ENCODE measurements at regions not wholly inside any gene's neighbourhood (a gene's known extent, or its start where the extent isn't known, plus 50 kb on each side); places are given as distances from the start of the nearest gene placed in this dataset.
A peak's percentile ranks its signal among the peaks of the same experiment; 100 is the strongest.

- H2BK12ac ChIP-seq (ENCODE audit: insufficient read length, low read depth, low read length), result no peak overlapping the region
- peak overlapping the region; percentile 30 for H4K5ac ChIP-seq (ENCODE audit: insufficient read length, low read depth, low read length)
- H2BK5ac ChIP-seq (ENCODE audit: insufficient read length, low read length), result no peak overlapping the region
- H4K8ac ChIP-seq (replicated peaks; ENCODE audit: insufficient read length, low read depth, low read length), result no peak overlapping the region
- H3K18ac ChIP-seq (ENCODE audit: insufficient read length, low read depth, low read length), result no peak overlapping the region
- Mint-ChIP-seq H3K27ac (no peak overlapping the region), H3K4me3 (no peak overlapping the region), H3K9me3 (0 out of 5 replicates have a peak, but pooled peaks cover 0 to 4% of the 10 kb centered on the region in 2 experiments), H3K36me3 (ENCODE audit: insufficient read depth in 1 of 3, low read depth in 3 of 3) (no peaks in the 10 kb centered on the region), H3K27me3 (ENCODE audit: low read depth) (no peaks in the 10 kb centered on the region), H3K4me1 (no peaks in the 10 kb centered on the region)
- H3K4me1 ChIP-seq (ENCODE audit: insufficient read depth, low read length), result no peaks in the 10 kb centered on the region
- H3K9me3 ChIP-seq (ENCODE audit: control insufficient read depth, low read depth, low read length), result no peaks in the 10 kb centered on the region
- H2BK15ac ChIP-seq (ENCODE audit: low read depth, low read length), result no peak overlapping the region
- H3K23me2 ChIP-seq (ENCODE audit: insufficient read length, low read depth, low read length, poor library complexity, severe bottlenecking), result no peaks in the 10 kb centered on the region
- no peak for TF ChIP-seq CTCF (conservative IDR thresholded peaks at IDR 0.05)
- H3K14ac ChIP-seq (ENCODE audit: insufficient read depth, low read length), result no peak overlapping the region; the same call in 1 of the 2 replicates
- no CpG with 5 or more reads among the region's 4 CpGs for WGBS (ENCODE audit: extremely low coverage, insufficient read length, low lambda C conversion rate)
- no peak overlapping the region for H2BK120ac ChIP-seq (ENCODE audit: low read depth, low read length, poor library complexity, severe bottlenecking)
- H4K20me1 ChIP-seq (ENCODE audit: control insufficient read depth, insufficient read depth, insufficient read length), result no peaks in the 10 kb centered on the region
- no peak overlapping the region for H3K4me2 ChIP-seq (ENCODE audit: insufficient read depth, insufficient read length, low read length)
- DNase-seq, result no peak
- H3K79me2 ChIP-seq (ENCODE audit: insufficient read depth, low read length), result no peaks in the 10 kb centered on the region
- no peak overlapping the region for H4K91ac ChIP-seq (ENCODE audit: insufficient read length, low read depth, low read length)
- no peak overlapping the region for H2AFZ ChIP-seq (ENCODE audit: low read length)
- no peak overlapping the region for H3K23ac ChIP-seq (ENCODE audit: insufficient read length, low read depth, low read length)
- H3K27me3 ChIP-seq (ENCODE audit: insufficient read depth, low read length), result no peaks in the 10 kb centered on the region
- H3K56ac ChIP-seq (ENCODE audit: insufficient read length, low read depth, low read length), result no peak overlapping the region
- no peak overlapping the region for H3K9ac ChIP-seq (ENCODE audit: extremely low read depth, insufficient read length, low read length)
- no peak overlapping the region for H2BK20ac ChIP-seq (ENCODE audit: low read depth, low read length, poor library complexity, severe bottlenecking)
- no peak overlapping the region for H2AK5ac ChIP-seq (ENCODE audit: insufficient read length, low read length)
- no peak overlapping the region for H3K4ac ChIP-seq (ENCODE audit: low read depth, low read length)
- H3T11ph ChIP-seq (ENCODE audit: low read length), result no peak overlapping the region
- H3K27ac ChIP-seq (ENCODE audit: insufficient read length, low read depth, low read length), result no peak overlapping the region
- no peaks in the 10 kb centered on the region for H3K79me1 ChIP-seq (ENCODE audit: insufficient read depth, low read depth, low read length, poor library complexity, severe bottlenecking)
Measured at GRCh38 chr2:154978244-154978643, 279.7 kb downstream of the KCNJ3 start.

All from H9 (cell line).